ENCODE measurements at regions not wholly inside any gene's neighbourhood (a gene's known extent, or its start where the extent isn't known, plus 50 kb on each side); places are given as distances from the start of the nearest gene placed in this dataset.

DNA sequence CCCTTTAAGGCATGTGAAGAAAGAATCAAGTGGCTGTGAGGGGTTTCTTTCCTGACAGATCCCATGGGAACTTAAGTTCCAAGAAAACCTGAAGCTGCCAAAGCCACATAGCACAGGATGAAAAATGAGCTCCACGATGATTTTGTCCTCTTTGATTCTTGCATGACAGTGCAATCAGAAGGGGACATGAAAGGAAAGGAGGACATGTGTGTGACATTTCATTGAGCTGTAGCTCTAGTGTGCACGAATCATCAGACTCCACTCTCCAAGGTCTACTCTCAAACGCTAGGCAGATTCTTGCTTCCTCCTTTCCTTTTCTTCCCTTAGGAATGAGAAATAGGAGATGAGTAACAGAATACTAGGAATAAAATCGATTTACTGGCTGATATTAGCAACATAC lies 142.0 kb downstream of the ZNF608 start:
- Mint-ChIP-seq H3K4me1 (peaks cover 25% of the 10 kb centered on the region), H3K9me3 (ENCODE audit: insufficient read depth) (no peaks in the 10 kb centered on the region), H3K27me3 (no peaks in the 10 kb centered on the region), H3K27ac (no peak overlapping the region), H3K4me3 (no peak overlapping the region)
- H3K4me3 ChIP-seq (ENCODE audit: control extremely low read depth in 1 of 5, extremely low read depth in 1 of 5, insufficient read depth in 1 of 5, low read depth in 2 of 5, low read length in 4 of 5): no peak overlapping the region
- no peak overlapping the region for H3K27ac ChIP-seq (ENCODE audit: low read length in 2 of 2)
- H3K36me3 ChIP-seq (replicated peaks in 1 of 2; ENCODE audit: control extremely low read depth in 1 of 2, control insufficient read depth in 1 of 2, extremely low read depth in 1 of 2, insufficient read depth in 2 of 2, low read length in 1 of 2): no peaks in the 10 kb centered on the region
- no peaks in the 10 kb centered on the region for H3K9me3 ChIP-seq (ENCODE audit: control extremely low read depth in 1 of 3, control insufficient read depth in 2 of 3, insufficient read depth in 1 of 3, low read length in 2 of 3)
- no peaks in the 10 kb centered on the region for H3K79me2 ChIP-seq (ENCODE audit: control insufficient read depth, insufficient read depth, low read length)
- intact Hi-C loops (cut with micrococcal nuclease): no loop called here
- peaks cover 21% of the 10 kb centered on the region in 2 donors for H3K4me1 ChIP-seq (ENCODE audit: control insufficient read depth in 2 of 2, insufficient read depth in 2 of 2, low read length in 2 of 2)
- no peak overlapping the region for H3K4me2 ChIP-seq (replicated peaks; ENCODE audit: low read depth, low read length, poor library complexity, severe bottlenecking)
- no peak for DNase-seq
- no peak for ATAC-seq (ENCODE audit: low read depth)
- H3K27me3 ChIP-seq (replicated peaks in 1 of 4; ENCODE audit: control extremely low read depth in 1 of 4, control insufficient read depth in 3 of 4, insufficient read depth in 4 of 4, low read length in 3 of 4): no peaks in the 10 kb centered on the region
- no peak for TF ChIP-seq EZH2 (IDR thresholded peaks at IDR 0.05; ENCODE audit: borderline replicate concordance, insufficient read depth, low read depth, low read length, poor library complexity, severe bottlenecking)
- TF ChIP-seq, protein P1, sequence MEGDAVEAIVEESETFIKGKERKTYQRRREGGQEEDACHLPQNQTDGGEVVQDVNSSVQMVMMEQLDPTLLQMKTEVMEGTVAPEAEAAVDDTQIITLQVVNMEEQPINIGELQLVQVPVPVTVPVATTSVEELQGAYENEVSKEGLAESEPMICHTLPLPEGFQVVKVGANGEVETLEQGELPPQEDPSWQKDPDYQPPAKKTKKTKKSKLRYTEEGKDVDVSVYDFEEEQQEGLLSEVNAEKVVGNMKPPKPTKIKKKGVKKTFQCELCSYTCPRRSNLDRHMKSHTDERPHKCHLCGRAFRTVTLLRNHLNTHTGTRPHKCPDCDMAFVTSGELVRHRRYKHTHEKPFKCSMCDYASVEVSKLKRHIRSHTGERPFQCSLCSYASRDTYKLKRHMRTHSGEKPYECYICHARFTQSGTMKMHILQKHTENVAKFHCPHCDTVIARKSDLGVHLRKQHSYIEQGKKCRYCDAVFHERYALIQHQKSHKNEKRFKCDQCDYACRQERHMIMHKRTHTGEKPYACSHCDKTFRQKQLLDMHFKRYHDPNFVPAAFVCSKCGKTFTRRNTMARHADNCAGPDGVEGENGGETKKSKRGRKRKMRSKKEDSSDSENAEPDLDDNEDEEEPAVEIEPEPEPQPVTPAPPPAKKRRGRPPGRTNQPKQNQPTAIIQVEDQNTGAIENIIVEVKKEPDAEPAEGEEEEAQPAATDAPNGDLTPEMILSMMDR (IDR thresholded peaks at IDR 0.05): no peak
- CTCF ChIA-PET: interaction anchor here (0.8 kb wide), 1 partner anchor 40 kb away, joined by 3 read pairs; no protein-coding TSS in a partner anchor
- WGBS (ENCODE audit: insufficient coverage): 33% methylated on average over 1 of the region's 4 CpGs
- no peaks in the 10 kb centered on the region for H4K20me1 ChIP-seq (ENCODE audit: control insufficient read depth, insufficient read depth, low read length, poor library complexity, severe bottlenecking)
- POLR2A ChIA-PET: interaction anchor here (0.6 to 0.7 kb wide), 2 partner anchors 54 to 111 kb away, joined by 4 read pairs; no protein-coding TSS in a partner anchor
- H3K9ac ChIP-seq (ENCODE audit: low read length): no peak overlapping the region
- H2AFZ ChIP-seq (ENCODE audit: insufficient read depth, low read depth, low read length, poor library complexity, severe bottlenecking): no peak overlapping the region

DNA sequence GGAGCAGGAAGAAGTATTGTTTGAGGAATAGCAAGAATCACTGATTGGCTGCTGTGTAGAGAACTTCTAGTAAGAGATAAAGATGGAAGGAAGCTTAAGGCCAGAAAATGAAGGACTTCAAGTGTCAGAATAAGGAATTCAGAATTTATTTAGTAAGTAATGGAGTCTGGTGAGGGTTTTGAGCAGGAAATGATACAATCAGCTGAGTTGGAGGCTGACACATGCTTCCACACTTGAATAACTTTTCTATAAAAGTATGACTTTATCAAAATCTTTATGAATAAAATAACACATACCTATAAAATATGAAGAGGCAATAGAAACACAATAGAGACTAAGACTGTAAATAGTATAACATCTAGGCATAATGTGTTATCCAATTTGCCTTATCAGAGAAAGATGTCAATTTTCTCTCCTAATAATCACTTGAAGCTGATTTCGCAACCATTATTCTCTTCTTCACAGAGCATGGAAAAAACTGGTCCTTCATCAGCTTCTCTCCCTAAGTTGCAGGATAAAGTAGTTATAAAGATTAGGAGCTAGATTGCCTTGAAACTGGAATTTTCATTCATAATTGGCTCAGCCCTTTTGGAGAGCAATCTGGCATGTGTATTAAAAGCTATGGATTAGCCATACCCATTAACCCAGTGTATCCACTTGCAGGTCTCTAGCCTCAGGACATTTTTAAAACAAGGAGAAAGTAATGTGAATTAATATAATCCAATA lies 143.4 kb downstream of the ZNF608 start:
- Mint-ChIP-seq H3K4me1 (peaks cover 32% of the 10 kb centered on the region), H3K9me3 (ENCODE audit: insufficient read depth) (no peaks in the 10 kb centered on the region), H3K27me3 (no peaks in the 10 kb centered on the region), H3K4me3 (no peak overlapping the region), H3K27ac (peak overlapping the region; percentile 1)
- Histone ChIP-seq H3K9ac (ENCODE audit: low read length) (no peak overlapping the region), H3K4me1 (ENCODE audit: control insufficient read depth in 2 of 2, insufficient read depth in 2 of 2, low read length in 2 of 2) (peaks cover 28 to 29% of the 10 kb centered on the region in 2 donors), H3K79me2 (ENCODE audit: control insufficient read depth, insufficient read depth, low read length) (no peaks in the 10 kb centered on the region), H3K4me3 (ENCODE audit: control extremely low read depth in 1 of 5, extremely low read depth in 1 of 5, insufficient read depth in 1 of 5, low read depth in 2 of 5, low read length in 4 of 5) (no peak overlapping the region), H3K27ac (ENCODE audit: low read length in 2 of 2) (no peak overlapping the region), H3K4me2 (replicated peaks; ENCODE audit: low read depth, low read length, poor library complexity, severe bottlenecking) (no peak overlapping the region), H3K9me3 (ENCODE audit: control extremely low read depth in 1 of 3, control insufficient read depth in 2 of 3, insufficient read depth in 1 of 3, low read length in 2 of 3) (no peaks in the 10 kb centered on the region), H3K36me3 (replicated peaks in 1 of 2; ENCODE audit: control extremely low read depth in 1 of 2, control insufficient read depth in 1 of 2, extremely low read depth in 1 of 2, insufficient read depth in 2 of 2, low read length in 1 of 2) (no peaks in the 10 kb centered on the region), H3K27me3 (replicated peaks in 1 of 4; ENCODE audit: control extremely low read depth in 1 of 4, control insufficient read depth in 3 of 4, insufficient read depth in 4 of 4, low read length in 3 of 4) (peaks cover 0 to under 1% (median 0%) of the 10 kb centered on the region in 4 experiments), H2AFZ (ENCODE audit: insufficient read depth, low read depth, low read length, poor library complexity, severe bottlenecking) (no peak overlapping the region), H4K20me1 (ENCODE audit: control insufficient read depth, insufficient read depth, low read length, poor library complexity, severe bottlenecking) (no peaks in the 10 kb centered on the region)
- ChIA-PET POLR2A (no interaction called here), CTCF (interaction anchor here (0.6 kb wide), 1 partner anchor 596 kb away, joined by 3 read pairs; no protein-coding TSS in a partner anchor)
- ATAC-seq (ENCODE audit: low read depth) (no peak), DNase-seq (no peak)
- intact Hi-C loops (cut with micrococcal nuclease): no loop called here
- no CpG with 5 or more reads among the region's 1 CpG for WGBS (ENCODE audit: insufficient coverage)
- no peak for TF ChIP-seq EZH2 (IDR thresholded peaks at IDR 0.05; ENCODE audit: borderline replicate concordance, insufficient read depth, low read depth, low read length, poor library complexity, severe bottlenecking)
- TF ChIP-seq, protein P1 (IDR thresholded peaks at IDR 0.05): no peak
